ENCODE measurements at regions not wholly inside any gene's neighbourhood (a gene's known extent, or its start where the extent isn't known, plus 50 kb on each side); places are given as distances from the start of the nearest gene placed in this dataset.
"Not testable (repeated sequence)": the region's sequence is repeated elsewhere in the genome, so short reads cannot be mapped to it uniquely, and the experiment has no call there.

DNA sequence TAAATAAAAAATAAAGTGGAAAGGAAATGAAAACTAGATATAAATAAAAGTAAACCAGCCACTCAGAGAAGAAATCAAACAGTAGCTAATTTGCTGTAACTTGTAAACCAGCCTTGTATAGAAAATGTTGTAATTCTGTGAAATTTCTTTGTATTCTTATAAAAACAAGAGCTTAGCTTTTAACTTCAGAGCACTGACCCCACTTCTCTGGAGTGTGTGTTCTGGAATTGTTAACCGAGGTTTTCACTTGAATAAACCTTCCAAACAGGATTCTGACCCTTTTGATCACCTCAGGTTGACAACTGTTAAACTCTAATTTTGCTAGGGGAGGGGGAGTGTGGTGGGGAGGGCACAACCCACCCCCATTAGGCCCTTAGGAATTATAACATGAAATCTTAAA, 151.9 kb upstream of the TRIM24 start:
- DNase-seq (ENCODE audit: low read depth, low spot score): no peak
- H3K27ac ChIP-seq: no peak overlapping the region

- H3K27ac ChIP-seq: no peak overlapping the region
Measured at GRCh38 chr7:138309186-138309585, 150.9 kb upstream of the TRIM24 start.

DNA sequence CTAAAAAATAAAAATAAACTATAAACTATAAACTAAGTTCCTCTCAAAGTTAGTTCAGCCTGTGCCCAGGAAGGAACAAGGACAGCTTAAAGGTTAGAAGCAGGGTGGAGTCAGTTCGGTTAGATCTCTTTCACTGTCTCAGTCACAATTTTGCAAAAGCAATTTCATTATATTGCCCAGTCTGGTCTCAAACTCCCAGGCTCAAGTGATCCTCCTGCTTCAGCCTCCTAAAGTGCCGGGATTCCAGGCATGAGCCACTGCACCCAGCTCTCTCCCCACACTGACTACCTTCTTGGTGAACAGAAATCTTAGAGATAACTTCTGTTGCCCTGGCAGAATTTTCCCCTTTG, 146.3 kb upstream of the TRIM24 start:
- H3K27ac ChIP-seq: no peak overlapping the region
- no peak for DNase-seq (ENCODE audit: low read depth, low spot score)

More at GRCh38 chr7:138309186-138309585, 150.9 kb upstream of the TRIM24 start:
- no peak for DNase-seq (ENCODE audit: low read depth, low spot score)

GRCh38 chr7:138316421-138317043, 143.5 kb upstream of the TRIM24 start:
- no peak overlapping the region for H3K27ac ChIP-seq
- no peak for DNase-seq (ENCODE audit: low read depth, low spot score)

DNA sequence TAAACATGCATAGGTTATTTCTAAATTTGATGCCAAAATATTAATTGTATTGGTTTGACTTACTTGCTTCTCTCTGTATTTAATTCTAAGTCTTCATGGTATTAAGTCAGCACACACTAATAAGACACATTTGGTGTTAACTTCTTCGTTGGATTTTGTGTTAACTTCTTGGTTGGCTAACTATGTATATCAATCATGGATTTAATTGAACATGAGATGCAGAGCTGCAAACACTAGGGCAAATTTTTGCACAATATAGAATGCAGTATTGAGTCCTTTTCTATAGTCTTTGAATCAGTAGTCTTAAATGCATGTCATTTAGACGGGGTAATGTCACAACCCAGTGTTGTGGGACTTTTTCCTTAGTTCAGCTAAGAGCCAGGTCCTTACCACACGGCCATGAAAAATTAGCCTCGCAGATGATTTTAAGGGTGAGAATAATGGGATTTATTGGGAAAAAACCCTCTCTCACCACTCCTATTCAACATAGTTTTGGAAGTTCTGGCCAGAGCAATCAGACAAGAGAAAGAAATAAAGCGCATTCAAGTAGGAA, 142.9 kb upstream of the TRIM24 start:
- no peak for DNase-seq (ENCODE audit: low read depth, low spot score)

DNA sequence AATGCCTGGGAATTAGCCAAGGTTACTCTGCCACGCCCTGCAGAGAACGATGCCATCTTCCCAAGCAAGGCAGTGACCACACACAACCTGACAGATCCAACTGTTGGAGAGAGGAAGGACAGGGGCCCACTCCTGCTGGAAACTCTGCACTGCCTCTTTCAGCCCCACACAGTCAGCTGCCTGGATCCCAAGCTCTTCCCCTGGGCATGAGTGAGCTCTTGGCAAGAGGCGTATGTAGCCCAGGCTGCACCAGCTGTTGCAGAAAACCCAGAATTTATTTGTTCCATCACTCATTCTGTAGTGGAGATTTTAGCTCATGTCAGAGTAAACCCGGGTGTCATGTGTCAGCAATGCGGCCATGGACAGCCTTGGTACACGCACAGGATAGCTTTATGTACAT, 135.1 kb upstream of the TRIM24 start:
- H3K27ac ChIP-seq: no peak overlapping the region
- DNase-seq (ENCODE audit: low read depth, low spot score): no peak

More for the DNA sequence above, 142.9 kb upstream of the TRIM24 start:
- H3K27ac ChIP-seq: no peak overlapping the region

GRCh38 chr7:138325434-138325833, 134.6 kb upstream of the TRIM24 start:
- no peak for DNase-seq (ENCODE audit: low read depth, low spot score)
- H3K27ac ChIP-seq: no peak overlapping the region

- no peak overlapping the region for H3K27ac ChIP-seq
- DNase-seq (ENCODE audit: low read depth, low spot score): no peak
Measured at GRCh38 chr7:138328215-138328614, 131.8 kb upstream of the TRIM24 start.

DNA sequence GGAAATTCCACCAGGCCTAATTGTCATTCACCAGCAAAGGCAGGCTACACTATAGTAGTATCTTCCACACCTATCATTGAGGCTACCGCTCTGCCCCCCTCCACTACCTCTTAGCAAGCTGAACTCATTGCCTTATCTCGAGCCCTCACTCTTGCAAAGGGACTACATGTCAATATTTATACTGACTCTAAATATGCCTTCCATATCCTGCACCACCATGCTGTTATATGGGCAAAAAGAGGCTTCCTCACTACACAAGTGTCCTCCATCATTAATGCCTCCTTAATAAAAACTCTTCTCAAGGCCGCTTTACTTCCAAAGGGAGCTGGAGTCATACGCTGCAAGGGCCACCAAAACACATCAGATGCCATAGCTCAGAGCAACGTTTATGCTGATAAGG, 127.2 kb upstream of the TRIM24 start:
- not testable (repeated sequence) for H3K27ac ChIP-seq; DNase-seq (ENCODE audit: low read depth, low spot score)

GRCh38 chr7:138338361-138338760, 121.7 kb upstream of the TRIM24 start:
- no peak for DNase-seq (ENCODE audit: low read depth, low spot score)

DNA sequence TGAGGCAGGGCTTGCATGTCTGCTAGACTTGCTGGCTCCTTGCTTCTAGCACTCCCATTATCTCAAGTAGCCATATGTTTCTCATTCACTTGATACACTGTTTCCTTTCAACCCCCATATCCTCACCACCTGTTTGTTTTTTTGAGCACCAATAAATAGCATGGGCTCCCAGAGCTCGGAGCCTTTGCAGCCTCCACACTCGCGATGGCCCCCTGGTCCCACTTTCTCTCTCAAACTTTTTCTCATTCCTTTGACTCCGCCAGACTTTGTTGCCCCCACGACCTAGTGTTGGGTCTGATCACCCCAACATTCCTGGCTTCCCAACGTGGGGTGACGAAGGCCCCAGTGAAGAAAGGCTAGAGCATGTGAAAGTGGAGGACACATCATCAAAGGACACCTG, 120.8 kb upstream of the TRIM24 start:
- not testable (repeated sequence) for DNase-seq (ENCODE audit: low read depth, low spot score); H3K27ac ChIP-seq

More at GRCh38 chr7:138338361-138338760, 121.7 kb upstream of the TRIM24 start:
- no peak overlapping the region for H3K27ac ChIP-seq

DNA sequence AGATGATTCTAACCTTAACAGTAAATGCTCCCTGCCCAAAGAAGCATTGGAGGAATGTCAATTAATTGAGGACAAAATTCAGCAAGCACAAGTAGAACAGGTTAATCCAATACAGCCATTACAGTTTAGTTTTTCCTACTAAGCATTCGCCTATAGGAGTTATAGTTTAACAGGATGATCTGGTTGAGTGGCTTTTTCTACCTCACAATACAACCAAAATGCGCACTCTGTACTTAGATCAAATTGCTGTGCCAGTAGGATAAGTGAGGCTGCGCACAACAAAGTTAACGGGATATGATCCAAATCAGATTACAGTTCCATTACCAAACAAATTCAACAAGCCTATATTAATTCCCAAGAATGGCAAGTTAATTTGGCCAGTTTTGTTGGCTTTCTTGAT, 117.1 kb upstream of the TRIM24 start:
- no peak for DNase-seq (ENCODE audit: low read depth, low spot score)
- H3K27ac ChIP-seq: no peak overlapping the region

- H3K27ac ChIP-seq: no peak overlapping the region
- no peak for DNase-seq (ENCODE audit: low read depth, low spot score)
Measured at GRCh38 chr7:138345567-138345966, 114.5 kb upstream of the TRIM24 start.

GRCh38 chr7:138346975-138347374, 113.1 kb upstream of the TRIM24 start:
- no peak for DNase-seq (ENCODE audit: low read depth, low spot score)
- H3K27ac ChIP-seq: no peak overlapping the region

DNA sequence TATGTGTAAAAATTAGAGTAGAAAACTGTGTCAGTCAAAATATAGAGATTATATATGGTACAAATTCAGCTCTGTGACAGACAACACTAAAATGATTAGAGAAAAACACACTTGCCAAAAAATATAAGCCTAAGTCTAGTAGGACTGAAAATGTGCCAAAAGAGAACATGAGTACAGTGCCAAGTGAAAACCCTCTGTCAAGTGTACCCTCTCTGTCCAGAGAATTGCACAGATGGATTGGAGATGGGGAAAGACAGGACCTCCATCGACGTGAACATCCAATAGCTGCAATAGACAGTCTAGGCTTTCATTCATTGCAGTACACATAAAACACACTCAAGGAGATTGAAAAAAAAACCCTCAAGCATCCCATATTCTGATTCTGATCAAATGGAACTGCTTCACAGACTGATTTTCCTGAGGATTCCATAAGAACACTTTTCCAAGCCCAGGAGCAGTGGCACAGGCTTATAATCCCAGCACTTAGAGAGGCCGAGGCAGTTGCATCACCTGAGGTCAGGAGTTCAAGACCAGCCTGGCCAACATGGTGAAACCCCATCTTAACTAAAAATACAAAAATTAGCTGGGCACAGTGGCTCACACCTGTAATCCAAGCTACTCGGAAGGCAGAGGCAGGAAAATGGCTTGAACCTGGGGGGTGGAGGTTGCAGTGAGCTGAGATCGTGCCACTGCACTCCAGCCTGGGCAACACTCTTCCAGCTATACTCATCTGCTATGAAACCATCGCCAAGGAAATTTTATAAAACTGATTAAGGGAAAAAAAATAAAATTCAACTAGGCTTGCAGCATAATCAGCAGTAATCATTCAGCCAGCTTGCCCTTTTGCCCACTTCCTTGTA, 110.0 kb upstream of the TRIM24 start:
- no peak overlapping the region for H3K27ac ChIP-seq
- DNase-seq (ENCODE audit: low read depth, low spot score): no peak

DNA sequence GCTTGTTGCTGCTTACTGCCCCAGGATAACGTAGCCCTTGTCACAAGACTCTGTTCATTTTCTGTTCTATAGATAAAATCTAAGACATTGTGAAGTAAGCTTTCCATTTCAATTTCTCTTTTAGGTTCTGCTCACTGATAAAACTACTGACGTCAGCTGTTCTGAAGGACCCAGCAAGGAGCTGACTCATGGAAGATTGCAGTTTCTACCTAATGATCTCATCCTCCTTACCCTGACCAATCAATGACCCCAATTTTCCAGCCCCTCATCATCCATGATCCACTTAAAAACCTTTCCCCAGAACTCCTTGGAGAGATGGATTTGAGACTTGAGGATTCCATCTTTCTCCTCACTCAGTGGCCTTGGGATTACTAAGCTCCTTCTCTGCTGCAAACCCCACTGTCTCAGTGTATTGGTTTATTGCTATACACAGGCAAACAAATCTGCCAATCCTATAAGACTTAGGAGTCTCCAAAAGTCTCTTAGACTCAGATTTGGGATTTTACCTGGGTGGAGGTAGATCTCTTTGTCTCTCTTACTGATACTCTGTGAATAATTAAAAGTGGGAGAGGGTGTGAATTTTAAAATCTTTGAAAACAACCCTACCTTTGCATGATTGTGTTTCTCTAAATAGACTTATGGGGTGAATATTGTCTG, 109.2 kb upstream of the TRIM24 start:
- no peak for DNase-seq (ENCODE audit: low read depth, low spot score)
- H3K27ac ChIP-seq: no peak overlapping the region

DNA sequence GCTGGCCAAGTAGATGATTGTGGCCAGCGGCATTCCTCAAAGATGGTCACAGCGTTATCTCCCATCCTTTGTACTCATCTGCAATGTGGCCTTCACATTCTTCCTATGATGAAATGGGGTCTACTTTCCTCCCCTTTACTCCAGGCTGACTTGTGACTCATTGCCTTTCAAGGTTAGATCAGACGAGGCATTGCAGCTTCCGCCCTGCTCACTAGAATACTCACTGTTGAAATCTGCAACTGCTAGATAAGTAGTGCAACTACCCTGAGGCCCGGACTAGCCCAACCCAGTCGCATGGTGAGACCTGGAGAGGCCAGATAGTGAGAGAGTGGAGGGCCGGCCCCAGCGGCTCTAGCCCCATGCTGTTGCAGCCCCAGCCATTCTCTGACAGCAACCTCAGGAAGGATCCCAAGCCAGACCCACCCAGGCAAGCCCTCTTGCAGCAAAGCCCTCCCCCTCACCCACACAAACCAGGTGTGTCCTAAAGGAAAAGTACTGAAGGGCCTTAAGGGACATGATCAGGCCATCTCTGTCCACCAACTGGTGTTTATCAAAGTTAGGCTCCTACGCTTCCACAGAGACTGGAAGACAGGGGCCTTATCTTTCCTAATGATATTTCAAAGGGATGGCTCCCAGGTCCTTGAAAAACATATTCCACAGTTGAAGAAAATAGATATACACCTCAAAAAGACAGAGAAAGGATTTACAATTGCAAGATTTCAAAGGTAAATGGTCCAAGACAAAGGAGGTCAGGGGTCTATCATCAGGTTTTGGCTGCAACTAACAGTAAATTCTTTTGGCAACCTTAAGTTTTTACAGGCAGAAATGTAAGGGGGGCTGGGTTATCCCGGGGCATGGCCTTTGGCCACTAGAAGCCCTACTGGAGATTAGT, 107.2 kb upstream of the TRIM24 start:
- DNase-seq (ENCODE audit: low read depth, low spot score): no peak
- H3K27ac ChIP-seq: no peak overlapping the region

GRCh38 chr7:138354066-138354465, 106.0 kb upstream of the TRIM24 start:
- no peak overlapping the region for H3K27ac ChIP-seq
- no peak for DNase-seq (ENCODE audit: low read depth, low spot score)

DNA sequence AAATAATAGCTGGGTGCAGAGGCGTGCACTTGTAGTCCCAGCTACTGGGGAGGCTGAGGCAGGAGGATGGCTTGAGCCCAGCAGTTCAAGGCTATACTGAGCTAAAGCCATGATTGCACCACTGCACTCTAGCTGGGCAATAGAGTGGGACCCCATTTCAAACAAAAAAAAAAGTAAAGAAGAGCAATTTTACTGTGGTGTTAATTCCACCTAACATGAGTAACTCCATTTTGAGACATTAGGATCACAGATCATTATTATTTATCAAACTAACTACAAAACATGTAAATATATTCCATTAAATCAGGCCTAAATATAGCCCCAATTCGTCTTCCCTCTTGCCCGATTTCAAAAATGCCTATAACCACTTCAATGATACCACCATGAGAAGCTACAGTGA, 104.8 kb upstream of the TRIM24 start:
- H3K27ac ChIP-seq: no peak overlapping the region
- DNase-seq (ENCODE audit: low read depth, low spot score): no peak

DNA sequence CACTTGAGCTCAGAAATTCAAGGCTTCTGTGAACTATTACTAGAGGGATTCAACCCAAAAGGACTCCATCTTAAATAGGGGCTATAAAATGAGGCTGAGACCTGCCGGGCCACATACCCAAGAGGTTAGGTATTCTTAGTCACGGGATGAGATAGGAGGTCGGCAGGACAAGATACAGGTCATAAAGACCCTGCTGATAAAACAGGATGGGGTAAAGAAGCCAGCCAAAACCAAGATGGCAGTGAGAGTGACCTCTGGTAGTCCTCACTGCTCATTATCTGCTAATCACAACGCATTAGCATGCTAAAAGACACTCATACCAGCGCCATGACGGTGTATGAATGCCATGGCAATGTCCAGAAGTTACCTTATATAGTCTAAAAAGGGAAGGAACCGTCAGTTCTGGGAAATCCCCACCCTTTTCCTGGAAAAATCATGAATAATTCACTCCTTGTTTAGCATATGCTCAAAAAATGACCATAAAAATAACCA, 101.2 kb upstream of the TRIM24 start:
- H3K27ac ChIP-seq: no peak overlapping the region
- no peak for DNase-seq (ENCODE audit: low read depth, low spot score)

Measured in epithelial cell of prostate (primary cell).